Neural cell (in vitro differentiated cells): ENCODE measurements at regions not wholly inside any gene's neighbourhood (a gene's known extent, or its start where the extent isn't known, plus 50 kb on each side); places are given as distances from the start of the nearest gene placed in this dataset.

ENCODE experiments used
- POLR2AphosphoS5 ChIP-seq: IDR thresholded peaks from 2 replicates; pipeline ENCODE4 v1.6.1; 2012
- SMC3 ChIP-seq: fragments of 450-650 bp; conservative IDR thresholded peaks from 2 replicates; pipeline ENCODE4 v1.6.1; 2014; ENCODE audit warnings: antibody characterized with exemption, mild to moderate bottlenecking, moderate library complexity; ENCODE audit not compliant: poor library complexity
- TAF1 ChIP-seq: IDR thresholded peaks from 2 replicates; pipeline ENCODE4 v1.6.1; 2012; ENCODE audit warnings: low read depth
- TF ChIP-seq, protein P1 (sequence below): fragments of 450-650 bp; IDR thresholded peaks from 2 replicates; pipeline ENCODE4 v1.5.1; 2014; ENCODE audit warnings: antibody characterized with exemption, mild to moderate bottlenecking, moderate library complexity; ENCODE audit not compliant: poor library complexity, severe bottlenecking
- TF ChIP-seq, protein P2 (sequence below): IDR thresholded peaks from 2 replicates; pipeline ENCODE4 v1.6.1; 2012; ENCODE audit warnings: borderline replicate concordance

DNA sequence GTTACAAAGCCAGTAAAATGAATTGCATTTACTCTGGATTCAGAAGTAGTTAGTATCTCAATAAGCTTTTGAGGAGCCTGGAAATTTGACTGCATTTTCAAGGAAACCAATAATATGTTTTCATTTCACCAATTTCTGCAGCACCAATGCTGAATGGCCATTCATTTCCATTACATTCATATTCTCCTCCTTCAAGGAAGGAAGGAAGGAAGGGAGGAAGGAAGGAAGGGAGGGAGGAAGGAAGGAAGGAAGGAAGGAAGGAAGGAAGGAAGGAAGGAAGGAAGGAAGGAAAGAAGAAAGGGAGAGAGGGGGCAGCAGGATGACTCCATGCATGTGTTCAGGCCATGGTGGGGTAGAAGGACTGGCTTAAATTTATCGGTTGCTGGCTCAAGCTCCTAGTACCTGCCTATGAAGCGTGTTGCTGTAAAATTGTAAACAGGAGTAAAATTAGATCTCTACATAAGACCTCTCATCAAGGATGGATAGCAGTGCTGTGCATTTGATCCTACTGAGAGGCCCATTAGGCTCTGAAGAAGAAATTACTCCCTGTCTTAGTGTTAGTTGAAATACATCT lies 498.8 kb upstream of the TNC start:
- TF ChIP-seq, protein P1, sequence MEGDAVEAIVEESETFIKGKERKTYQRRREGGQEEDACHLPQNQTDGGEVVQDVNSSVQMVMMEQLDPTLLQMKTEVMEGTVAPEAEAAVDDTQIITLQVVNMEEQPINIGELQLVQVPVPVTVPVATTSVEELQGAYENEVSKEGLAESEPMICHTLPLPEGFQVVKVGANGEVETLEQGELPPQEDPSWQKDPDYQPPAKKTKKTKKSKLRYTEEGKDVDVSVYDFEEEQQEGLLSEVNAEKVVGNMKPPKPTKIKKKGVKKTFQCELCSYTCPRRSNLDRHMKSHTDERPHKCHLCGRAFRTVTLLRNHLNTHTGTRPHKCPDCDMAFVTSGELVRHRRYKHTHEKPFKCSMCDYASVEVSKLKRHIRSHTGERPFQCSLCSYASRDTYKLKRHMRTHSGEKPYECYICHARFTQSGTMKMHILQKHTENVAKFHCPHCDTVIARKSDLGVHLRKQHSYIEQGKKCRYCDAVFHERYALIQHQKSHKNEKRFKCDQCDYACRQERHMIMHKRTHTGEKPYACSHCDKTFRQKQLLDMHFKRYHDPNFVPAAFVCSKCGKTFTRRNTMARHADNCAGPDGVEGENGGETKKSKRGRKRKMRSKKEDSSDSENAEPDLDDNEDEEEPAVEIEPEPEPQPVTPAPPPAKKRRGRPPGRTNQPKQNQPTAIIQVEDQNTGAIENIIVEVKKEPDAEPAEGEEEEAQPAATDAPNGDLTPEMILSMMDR, result no peak
- TF ChIP-seq SMC3 (no peak), POLR2AphosphoS5 (no peak), TAF1 (no peak)
- TF ChIP-seq, protein P2, sequence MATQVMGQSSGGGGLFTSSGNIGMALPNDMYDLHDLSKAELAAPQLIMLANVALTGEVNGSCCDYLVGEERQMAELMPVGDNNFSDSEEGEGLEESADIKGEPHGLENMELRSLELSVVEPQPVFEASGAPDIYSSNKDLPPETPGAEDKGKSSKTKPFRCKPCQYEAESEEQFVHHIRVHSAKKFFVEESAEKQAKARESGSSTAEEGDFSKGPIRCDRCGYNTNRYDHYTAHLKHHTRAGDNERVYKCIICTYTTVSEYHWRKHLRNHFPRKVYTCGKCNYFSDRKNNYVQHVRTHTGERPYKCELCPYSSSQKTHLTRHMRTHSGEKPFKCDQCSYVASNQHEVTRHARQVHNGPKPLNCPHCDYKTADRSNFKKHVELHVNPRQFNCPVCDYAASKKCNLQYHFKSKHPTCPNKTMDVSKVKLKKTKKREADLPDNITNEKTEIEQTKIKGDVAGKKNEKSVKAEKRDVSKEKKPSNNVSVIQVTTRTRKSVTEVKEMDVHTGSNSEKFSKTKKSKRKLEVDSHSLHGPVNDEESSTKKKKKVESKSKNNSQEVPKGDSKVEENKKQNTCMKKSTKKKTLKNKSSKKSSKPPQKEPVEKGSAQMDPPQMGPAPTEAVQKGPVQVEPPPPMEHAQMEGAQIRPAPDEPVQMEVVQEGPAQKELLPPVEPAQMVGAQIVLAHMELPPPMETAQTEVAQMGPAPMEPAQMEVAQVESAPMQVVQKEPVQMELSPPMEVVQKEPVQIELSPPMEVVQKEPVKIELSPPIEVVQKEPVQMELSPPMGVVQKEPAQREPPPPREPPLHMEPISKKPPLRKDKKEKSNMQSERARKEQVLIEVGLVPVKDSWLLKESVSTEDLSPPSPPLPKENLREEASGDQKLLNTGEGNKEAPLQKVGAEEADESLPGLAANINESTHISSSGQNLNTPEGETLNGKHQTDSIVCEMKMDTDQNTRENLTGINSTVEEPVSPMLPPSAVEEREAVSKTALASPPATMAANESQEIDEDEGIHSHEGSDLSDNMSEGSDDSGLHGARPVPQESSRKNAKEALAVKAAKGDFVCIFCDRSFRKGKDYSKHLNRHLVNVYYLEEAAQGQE, result no peak
